Right lobe of liver (tissue), 4 donors: ENCODE measurements at regions not wholly inside any gene's neighbourhood (a gene's known extent, or its start where the extent isn't known, plus 50 kb on each side); places are given as distances from the start of the nearest gene placed in this dataset.

Experiments used
- CTCF ChIP-seq, 4 donors: fragments of 200-600 bp in 3 of 4; fragments of 450-650 bp in 1 of 4; IDR thresholded peaks; one replicate each; pipeline versions ENCODE4 v1.5.1 to v1.8.0; 2016 to 2022; ENCODE audit warnings: antibody characterized with exemption in 4 of 4, mild to moderate bottlenecking in 2 of 4
- POLR2A ChIP-seq: fragments of 450-650 bp; IDR thresholded peaks from one replicate; pipeline ENCODE4 v1.6.1; 2017; ENCODE audit warnings: antibody characterized with exemption, mild to moderate bottlenecking
- donor health status: DM: no; HTN: no; CAD: no.
- donor health status: DM: no; HTN: no; CAD: no.
- donor health status: DM: no; HTN: yes; CAD: no.

GRCh38 chr10:37711617-37712488 is 145.6 kb downstream of the ZNF248 start:
- TF ChIP-seq CTCF (IDR thresholded peaks at IDR 0.05) (no peak), POLR2A (no peak)
